Stimulated activated CD8-positive, alpha-beta memory T cell treated with anti-CD3 and anti-CD28 coated beads, Interleukin-2, amount 100 ng/mL, for 1 hour (primary cell): ENCODE measurements at regions not wholly inside any gene's neighbourhood (a gene's known extent, or its start where the extent isn't known, plus 50 kb on each side); places are given as distances from the start of the nearest gene placed in this dataset.

Source experiments
- DNase-seq, 2 donors: peaks; one replicate each; pipeline ENCODE4 v3.0.0-alpha.2; 2020; ENCODE audit warnings: low read depth in 2 of 2

DNA sequence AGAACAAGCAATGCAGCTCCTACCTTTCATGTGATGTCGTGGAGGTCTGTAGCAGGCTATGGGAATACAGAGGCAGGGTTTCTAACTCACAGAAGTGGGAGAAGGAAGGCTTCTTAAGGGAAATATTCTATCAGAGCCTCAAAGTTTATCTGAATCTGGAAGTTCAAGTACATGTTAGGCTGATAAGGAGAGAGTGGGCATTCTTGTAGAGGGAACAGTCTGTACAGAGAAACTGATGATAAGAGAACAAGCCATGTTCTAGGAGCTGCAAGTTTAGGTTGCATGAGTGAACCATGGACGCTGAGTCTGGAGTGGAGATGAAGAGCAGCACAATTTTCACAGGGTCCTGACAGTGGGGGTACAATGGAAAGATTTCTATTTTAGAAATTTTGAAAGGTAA is 344.0 kb downstream of the CHRM3 start:
- DNase-seq: no peak

DNA sequence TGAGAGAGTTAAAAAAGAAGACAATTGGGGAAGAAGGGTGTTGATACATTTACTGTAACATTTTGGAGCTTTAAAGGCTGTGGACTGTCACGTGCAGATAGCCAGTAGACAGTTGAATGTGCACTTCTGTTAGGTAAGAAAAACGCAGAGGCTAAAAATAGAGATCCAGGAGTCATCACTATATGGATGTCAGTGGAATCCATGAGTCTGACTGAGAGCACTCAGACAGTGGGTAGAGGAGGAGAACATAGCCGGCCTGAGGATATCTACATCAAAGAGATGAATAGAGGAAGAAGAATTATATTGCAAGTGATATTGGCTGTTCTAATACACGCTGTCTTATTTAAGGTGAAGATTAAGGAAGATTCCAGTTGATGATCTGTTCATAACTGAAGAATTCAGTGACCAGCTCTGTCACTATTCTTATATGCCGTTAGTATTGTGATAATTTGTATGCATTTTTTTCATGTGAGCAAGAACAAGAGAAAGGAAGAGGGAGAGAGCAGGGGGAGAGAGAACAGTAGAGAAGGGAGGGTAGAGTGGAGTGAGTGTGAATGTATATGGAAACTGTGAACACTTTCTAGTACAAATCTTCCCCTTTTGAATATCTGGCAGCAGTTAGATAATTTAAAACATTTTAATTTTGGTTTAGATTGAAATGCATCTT is 344.8 kb downstream of the CHRM3 start:
- DNase-seq: no peak

DNA sequence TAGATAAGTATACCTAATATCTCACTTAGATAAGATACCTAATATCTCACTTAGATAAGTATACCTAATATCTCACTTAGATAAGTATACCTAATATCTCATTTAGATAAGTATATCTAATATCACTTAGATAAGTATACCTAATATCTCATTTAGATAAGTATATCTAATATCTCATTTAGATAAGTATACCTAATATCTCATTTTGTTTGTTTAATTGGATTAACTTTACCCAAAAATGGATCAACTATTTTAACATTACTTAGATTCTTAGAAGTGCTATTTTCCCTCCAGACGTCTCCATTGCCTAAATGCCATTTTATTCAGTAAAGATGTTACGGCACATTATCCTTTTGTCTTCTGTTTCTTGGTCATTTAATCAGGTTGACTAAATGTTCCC is 346.4 kb downstream of the CHRM3 start:
- no peak for DNase-seq

DNA sequence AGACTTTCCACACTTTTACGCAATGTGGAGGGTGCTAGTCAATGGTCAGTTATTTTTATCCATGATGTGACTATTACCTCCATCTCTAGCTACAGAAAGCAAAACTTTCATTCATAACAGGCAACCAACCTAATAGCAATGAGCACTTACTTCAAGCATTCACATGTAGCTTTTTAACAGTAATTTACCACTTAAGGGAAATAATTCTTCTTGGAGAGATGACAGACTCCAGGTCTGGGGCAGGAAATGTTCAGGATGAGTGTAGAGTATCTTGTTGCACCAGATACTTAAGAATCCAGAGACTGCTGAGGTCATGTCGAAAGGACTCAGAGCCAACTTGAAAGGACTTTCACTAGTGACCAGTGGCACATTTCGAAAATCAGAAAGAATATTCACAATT is 347.6 kb downstream of the CHRM3 start:
- no peak for DNase-seq

DNA sequence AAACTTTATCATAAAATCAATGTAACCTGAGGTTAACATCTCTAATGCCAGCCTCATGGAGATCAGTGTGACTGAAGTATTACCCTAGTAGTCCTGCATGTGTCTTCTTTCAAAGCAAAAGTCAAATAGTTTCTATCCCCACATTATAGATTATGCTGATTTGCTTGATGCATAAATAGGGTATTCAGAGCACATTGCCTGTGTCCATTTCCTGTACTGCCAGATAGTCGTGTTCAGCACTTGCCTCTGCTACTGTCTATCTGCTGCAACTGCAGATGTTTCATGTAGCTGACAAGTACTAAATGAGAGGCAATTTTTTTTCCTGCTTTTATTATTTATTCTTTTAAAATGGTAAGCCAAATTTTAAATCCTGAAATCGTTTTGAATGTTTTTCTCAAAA is 348.7 kb downstream of the CHRM3 start:
- DNase-seq: no peak

DNA sequence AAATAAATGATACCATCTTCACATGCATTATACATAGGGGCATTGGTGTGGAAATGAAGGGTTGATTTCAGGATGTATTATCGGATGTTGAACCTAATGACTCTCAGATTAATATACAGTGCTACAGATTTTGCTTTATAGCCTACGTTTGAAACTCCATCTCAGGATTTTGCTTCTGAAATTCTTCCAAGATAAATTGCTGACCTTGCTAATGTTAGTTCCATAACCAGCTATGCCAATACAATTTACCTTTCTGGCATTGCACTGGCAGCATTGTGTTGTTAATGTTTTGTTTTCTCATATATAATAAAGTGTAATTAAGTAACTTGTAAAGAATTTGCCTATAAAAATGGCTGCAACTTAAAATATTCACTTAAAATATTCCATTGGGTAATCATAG is 350.1 kb downstream of the CHRM3 start:
- no peak for DNase-seq

DNA sequence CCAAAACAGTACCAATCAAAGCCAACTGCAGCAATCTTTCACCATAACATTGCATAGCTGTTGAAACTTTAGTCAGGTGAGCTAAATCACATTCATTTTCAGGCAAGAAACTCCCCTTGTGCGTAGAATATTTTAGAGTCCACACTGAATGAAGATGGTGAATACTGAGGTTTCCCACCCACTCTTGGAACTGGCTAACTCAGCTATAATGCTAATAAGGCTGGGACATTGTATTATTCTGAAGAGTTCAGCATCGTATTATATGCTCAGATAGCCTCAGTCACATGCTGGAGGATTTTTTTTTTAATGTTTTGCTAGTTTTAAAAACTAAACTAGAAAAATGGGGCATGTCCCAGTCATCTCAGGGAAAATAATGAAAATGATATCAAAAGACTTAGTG is 352.3 kb upstream of the FMN2 start:
- no peak for DNase-seq

DNA sequence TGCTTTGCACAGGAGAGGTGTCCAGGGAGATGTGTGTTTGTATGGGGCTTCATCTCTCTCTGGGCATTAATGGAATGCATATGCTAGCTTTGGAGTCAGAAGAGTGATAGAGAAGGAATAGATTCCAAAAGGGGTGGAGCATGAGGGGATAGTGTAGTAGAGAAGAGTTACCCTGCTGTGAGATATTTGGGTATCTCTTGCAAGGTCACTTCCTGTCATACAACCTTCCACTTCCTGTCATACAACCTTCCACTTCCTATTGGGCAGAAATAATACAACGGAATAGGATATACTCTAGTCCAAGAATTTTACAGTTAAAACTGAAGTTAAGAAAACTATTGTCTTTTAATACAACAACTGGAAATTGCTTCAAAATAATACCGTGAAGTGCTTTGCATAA is 351.8 kb upstream of the FMN2 start:
- DNase-seq: no peak

DNA sequence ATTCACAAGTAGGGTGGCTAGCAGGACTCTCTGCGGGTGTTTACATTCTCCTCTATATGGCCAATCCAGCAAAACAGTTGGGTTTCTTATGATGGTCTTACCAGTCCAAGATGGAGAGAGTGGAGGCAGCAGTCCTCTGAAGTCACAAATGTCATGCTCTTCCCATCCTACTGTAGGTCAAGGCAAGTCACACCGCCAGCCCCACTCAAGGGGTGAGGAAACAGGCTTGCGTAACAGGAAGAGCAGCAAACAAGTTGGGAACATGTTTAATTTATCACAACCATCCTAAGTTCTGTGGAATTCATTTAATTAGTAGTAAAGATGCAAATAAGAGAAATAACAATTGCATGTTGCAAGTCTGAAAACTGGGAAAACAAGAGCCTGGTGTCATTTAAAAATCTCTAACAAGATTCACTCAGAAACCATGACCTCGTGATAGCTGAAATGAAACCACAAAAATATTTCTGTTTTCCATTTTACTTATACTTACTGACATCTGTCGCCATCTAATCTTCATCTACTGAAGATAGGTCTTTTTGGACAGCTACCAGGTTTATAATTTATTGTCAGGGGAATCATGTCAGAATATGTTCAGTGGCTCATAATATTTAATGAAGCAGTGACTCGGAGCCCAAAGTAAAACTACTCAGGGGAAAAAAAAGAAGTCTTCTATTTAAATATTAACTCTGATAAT is 349.1 kb upstream of the FMN2 start:
- DNase-seq: no peak

DNA sequence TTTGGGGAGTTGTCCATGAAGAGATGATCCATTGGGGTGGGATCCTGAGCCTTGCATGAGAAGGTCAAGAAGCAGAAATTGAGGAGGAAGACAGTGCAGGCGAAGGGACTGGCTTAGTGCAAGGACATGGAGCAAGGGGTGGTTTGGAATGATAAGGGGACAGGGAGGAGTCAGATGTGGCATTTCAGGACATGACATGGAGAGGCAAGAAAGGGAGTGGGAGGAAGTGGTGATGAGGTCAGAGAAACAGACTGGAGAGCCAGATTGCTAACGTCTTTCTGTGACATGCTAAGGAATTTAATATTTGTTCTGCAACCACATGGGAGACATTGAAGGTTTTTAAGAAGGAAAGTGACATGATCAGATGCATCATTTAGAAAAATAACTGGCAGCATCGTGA is 346.8 kb upstream of the FMN2 start:
- DNase-seq: no peak

DNA sequence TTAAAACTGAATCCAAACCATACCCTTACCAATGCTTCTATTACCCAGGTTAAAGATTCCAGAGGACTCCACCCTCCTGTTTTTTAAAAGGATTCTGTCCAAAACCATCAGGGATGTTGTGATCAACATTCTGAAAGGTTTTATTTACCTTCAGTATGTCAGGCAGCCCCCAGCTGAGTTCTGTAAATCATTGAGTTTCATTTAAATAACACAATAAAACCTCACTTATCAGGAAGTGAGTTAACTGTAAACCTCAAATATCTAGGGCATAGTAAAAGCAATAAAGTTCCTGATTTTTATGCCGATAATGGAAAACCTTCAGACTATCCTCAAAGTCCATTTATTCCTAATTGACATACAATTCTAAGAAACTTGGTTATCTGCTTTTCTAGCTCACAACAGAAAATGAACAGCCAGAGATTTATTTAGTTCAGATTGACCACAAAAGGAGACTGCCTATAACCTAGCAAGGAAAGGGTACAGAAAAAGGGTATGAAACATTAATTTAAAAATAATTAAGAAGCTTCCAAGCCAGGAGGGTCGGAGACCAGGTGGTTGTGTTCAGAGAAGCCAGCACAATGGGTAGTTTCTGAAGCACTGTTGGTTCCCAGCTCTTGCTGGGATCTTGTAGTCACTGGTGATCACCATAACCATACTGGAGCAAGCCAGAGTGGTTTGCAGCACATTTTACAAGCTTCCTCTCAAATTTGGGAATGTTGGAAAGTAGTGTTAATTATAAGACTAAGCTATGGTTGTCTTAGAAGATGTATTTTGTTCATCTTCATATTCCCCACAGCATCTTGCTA is 336.4 kb upstream of the FMN2 start:
- no peak for DNase-seq

DNA sequence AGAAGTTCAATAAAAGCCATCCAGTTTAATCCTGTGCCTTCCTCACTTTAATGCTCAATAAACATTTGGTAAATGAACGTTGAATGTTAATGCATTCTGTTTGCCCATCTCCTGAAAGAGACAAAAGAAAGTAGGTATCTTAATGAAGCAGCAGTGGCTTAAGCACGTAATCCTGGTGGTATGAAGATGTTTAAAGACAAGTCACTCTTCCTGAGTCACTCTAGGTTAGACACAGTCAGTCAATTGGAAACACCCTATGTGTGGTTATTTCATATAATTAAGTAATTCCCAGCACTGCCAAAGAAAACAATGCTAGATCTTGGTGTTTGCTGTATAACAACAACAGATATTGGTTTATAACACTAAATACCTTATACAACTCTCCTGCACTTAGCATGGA is 334.0 kb upstream of the FMN2 start:
- DNase-seq: no peak

DNA sequence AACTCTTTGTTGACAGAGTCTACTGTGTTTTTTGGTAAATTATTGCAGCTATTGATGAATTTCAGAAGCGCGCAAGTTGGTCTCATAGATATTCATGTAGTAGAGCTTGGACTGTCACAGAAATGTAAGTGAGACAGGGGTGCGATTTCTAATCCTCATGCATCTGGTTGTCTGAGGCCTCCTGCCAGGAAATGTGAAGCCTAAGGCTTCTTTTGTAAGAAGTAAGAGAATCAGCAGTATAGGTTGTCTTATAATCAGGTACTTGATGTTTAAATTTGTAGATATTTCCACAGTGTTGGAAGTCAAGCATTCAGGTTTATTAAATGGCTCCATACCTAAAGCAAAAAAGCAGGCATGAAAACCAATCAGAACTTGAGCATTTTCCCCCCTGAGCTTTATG is 332.9 kb upstream of the FMN2 start:
- no peak for DNase-seq

DNA sequence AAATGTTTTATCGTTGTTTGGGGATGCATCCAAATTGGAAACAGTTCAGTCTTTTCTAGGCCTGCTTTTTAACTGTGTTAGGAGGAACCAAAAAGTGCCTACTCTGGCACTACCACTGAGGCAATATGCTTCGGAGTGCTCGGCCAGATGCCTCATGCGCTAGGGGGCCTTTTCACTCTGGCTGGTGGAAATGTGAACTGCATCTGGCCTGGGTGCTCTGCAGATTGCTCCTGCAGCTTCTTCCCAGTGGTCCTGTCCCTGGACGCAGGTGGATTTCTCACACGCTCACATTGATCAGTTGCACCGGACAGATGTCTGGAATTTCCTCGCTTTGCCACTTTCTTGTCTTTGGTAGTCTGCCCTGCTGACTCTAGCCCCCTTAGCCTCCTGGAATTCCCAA is 330.2 kb upstream of the FMN2 start:
- DNase-seq: no peak

DNA sequence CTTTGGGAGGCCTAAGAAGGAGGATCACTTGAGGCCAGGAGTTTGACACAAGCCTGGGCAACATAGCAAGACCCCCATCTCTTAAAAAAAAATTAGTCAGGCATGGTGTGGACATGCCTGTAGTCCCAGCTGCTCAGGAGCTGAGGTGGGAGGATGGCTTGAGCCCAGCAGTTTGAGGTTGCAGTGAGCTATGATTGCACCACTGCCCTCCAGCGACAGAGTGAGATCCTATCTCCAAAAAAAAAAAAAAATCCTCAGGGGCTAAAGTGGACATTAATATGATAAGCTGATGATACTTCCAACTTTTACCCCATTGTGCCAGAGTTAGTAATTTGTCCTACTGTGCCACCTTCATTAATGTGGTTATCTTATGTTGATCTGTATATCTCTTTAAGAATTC is 327.8 kb upstream of the FMN2 start:
- DNase-seq: no peak

DNA sequence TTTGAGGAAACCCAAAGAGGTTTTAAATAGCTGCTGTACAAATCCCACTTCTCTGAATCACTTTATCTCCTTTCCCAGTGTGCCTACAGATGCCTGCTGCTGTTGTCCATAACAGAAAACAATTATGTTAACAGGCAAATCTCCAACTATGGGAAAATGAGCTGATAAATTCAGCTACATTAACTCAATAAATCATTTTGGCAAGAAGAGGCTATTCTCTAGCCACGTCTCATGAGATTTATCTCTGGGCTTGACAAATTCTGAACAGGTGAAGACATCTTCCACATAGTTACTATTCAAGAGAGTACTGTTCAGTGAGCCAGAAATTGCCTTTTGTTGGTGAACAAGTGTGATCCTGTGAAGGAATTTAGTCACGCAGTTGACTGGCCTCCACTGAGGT is 327.1 kb upstream of the FMN2 start:
- DNase-seq: no peak

DNA sequence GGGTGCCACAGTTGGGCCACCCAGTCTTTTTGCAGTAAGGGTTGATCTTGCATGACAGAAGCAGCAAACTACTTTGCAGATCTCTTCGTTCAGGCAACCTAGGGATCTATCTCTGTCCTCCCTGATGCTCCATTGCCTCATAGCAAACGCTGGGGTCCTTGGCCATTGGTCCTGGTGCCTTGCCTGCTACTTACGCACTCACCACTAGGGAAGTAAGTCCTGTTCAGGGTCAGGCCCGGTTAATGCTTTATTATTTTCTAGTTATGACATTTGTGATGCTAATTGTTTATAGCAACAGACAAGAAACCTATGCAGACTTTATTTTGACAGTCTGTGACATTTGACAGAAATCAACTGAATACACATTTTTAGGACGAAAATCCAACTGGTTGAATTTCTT is 326.5 kb upstream of the FMN2 start:
- DNase-seq: no peak

DNA sequence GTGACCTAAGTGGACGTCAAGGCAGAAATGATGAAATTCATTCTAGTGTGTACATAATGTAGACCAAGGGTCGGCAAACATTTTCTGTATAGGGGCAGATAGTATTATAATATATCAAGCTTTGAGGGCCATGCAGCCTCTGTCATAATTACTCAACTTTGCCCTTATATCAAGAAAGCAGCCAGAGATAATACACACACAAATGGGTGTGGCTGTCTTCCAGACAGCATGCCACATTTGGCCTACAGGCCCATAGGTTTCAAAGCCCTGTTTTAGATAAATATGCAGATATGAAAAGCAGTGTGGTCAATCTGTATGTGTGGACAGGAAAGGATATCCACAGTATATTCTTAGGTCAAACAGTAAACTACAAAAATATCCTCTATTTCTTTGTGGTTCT is 320.1 kb upstream of the FMN2 start:
- DNase-seq: no peak

DNA sequence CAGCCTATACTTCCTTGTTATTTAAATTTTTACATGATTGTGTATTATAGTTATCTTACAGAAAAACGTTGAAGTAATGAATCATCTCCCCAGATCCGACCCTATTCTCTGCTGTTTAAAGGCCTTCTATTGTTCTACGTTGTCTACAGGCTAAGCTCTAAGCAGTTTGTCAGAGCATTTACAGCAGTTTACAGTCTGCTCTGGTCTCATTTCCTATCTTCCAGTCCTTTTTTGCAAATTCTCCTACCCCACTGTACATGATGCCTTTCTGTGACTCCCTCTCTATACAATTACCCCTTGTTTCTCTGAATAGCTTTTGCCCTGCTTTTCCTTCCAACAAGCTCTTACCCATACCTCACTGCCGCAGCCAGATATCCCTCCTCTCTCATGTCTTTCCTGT is 319.2 kb upstream of the FMN2 start:
- DNase-seq: no peak

DNA sequence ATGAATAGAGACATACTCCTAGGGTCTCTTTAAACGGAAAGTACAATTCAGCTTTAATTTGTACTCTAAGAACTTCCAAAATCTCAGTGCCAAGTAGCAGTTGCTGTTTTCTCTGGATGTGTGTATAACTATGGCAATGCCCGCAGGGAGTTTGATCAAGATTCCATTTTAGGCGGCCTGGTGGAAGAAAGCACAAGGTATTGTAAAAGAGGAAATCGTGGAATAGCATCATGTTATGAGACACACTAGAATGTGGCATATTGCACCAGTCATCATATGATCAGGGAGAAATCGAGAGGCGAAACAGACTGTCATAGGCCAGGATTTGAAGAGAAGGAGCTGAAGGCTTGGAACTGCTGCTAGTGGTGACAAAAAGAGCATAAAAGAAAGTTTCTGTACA is 316.2 kb upstream of the FMN2 start:
- DNase-seq: no peak

DNA sequence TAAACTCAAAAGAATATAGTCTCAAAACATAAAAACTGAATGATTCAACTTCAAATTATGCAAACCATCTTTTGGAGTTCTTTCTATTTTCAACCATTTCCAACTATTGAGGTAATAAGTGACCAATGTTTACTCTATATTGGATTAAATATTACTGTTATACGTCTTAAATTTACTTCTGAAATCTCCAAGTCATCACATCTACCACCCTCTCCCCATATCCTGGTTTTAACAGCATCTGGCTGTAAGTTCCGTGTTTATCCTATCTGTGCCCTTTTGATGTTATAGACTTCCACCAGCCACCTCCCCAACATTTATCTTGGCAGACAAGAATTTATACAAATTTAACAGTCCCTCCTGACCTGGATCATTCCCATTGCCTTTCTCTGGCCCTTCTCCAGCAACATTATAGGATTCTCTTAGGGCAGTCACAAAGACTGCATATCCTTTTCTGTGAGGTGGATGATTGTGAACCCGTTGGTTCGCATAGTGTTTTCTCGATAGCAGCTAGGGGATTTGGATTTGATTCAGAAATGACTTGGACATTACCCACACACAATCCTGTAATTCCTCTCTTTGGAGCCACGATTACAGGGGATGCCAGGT is 313.4 kb upstream of the FMN2 start:
- DNase-seq: no peak

DNA sequence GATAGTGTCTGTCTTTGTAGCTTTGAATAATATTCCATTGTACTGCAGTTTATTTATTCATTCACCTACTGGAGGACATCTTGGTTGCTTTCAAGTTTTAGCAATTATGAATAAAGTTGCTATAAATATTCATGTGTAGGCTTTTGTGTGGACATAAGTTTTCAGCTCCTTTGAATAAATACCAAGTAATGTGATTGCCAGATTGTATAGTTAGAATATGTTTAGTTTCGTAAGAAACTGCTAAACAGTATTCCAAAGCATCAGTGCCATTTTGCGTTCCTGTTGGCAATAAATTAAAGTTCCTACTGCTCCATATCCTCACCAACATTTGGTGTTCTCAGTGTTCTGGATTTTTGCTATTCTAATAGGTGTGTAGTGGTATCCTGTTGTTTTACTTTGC is 311.7 kb upstream of the FMN2 start:
- no peak for DNase-seq

DNA sequence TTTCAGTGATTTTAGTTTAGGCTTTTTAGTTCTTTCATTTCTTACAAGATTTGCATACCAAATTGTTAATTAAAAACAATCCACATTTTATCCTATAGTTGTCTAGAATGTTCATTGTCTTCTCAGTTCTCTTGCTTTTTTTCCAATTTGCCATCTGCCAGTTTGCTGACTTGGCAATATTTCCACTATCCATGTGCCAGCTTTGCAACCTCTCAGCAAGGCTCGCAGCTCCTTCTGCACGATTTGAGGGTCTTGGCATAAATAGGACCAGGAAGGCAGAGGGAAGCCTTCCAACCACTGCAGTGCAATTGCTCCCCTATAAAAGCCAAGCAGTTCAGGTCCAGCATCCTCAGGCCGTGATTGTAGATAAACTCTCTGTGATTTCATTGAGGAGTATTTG is 306.8 kb upstream of the FMN2 start:
- no peak for DNase-seq
